GM12878 (cell line): ENCODE measurements at regions not wholly inside any gene's neighbourhood (a gene's known extent, or its start where the extent isn't known, plus 50 kb on each side); places are given as distances from the start of the nearest gene placed in this dataset.

Source experiments
- ATF3 ChIP-seq: IDR thresholded peaks from 2 replicates; pipeline ENCODE4 v1.6.1; 2011; ENCODE audit warnings: low read depth, mild to moderate bottlenecking, low read length, moderate library complexity, borderline replicate concordance; ENCODE audit errors: extremely low read depth
- BCLAF1 ChIP-seq: fragments of 450-650 bp; IDR thresholded peaks from 2 replicates; pipeline ENCODE4 v1.6.1; 2017; ENCODE audit warnings: antibody characterized with exemption, mild to moderate bottlenecking, moderate library complexity
- EED ChIP-seq: sonication (generic); IDR thresholded peaks from 2 replicates; pipeline ENCODE4 v1.6.1; 2016; ENCODE audit warnings: antibody characterized with exemption, low read depth
- EP300 ChIP-seq, 2 experiments: fragments of 150-350 bp in 1 of 2; IDR thresholded peaks; 2 replicates each; pipeline ENCODE4 v1.6.1; 2011 to 2012; ENCODE audit warnings: low read depth in 2 of 2, low read length in 2 of 2, borderline replicate concordance in 1 of 2, improper control_type of control experiment in 1 of 2, inconsistent platforms in 1 of 2; ENCODE audit not compliant: control insufficient read depth in 1 of 2
- POLR2AphosphoS2 ChIP-seq: IDR thresholded peaks from 2 replicates; pipeline ENCODE4 v1.6.1; 2011; ENCODE audit warnings: low read depth, mild to moderate bottlenecking, low read length, improper control_type of control experiment, moderate library complexity
- SRF ChIP-seq, 2 experiments: IDR thresholded peaks; 2 replicates each; pipeline ENCODE4 v1.6.1; 2011; ENCODE audit warnings: low read depth in 2 of 2, low read length in 2 of 2, mild to moderate bottlenecking in 1 of 2, moderate library complexity in 1 of 2
- ZBTB11 ChIP-seq: fragments of 450-650 bp; formaldehyde crosslinking; IDR thresholded peaks from 2 replicates; pipeline ENCODE4 v1.5.0; 2022; ENCODE audit warnings: mild to moderate bottlenecking, missing genetic modification characterization
- ZNF622 ChIP-seq: fragments of 450-650 bp; IDR thresholded peaks from 2 replicates; pipeline ENCODE4 v1.6.1; 2017; ENCODE audit warnings: mild to moderate bottlenecking, inconsistent platforms
- ZNF687 ChIP-seq: fragments of 450-650 bp; IDR thresholded peaks from 2 replicates; pipeline ENCODE4 v1.6.1; 2017; ENCODE audit warnings: mild to moderate bottlenecking, moderate library complexity

- TF ChIP-seq BCLAF1 (no peak), ATF3 (no peak), ZNF622 (no peak), EED (no peak), ZBTB11 (no peak), POLR2AphosphoS2 (no peak), EP300 (IDR thresholded peaks at IDR 0.05; ENCODE audit: borderline replicate concordance in 1 of 2, control insufficient read depth in 1 of 2, low read depth in 2 of 2, low read length in 2 of 2) (no peak), SRF (IDR thresholded peaks at IDR 0.05; ENCODE audit: low read depth in 2 of 2, low read length in 2 of 2) (no peak), ZNF687 (no peak)
Observed at GRCh38 chr15:69883306-69883705, 214.4 kb downstream of the TLE3 start (continued).
